Neuronal stem cell (in vitro differentiated cells): ENCODE measurements at regions not wholly inside any gene's neighbourhood (a gene's known extent, or its start where the extent isn't known, plus 50 kb on each side); places are given as distances from the start of the nearest gene placed in this dataset.

ENCODE experiments used
- DNase-seq: peaks from one replicate; pipeline ENCODE4 v3.0.0-alpha.2; 2013; ENCODE audit warnings: low spot score
- H2AFZ ChIP-seq: one replicate; pipeline ENCODE4 v1.6.1; 2013; ENCODE audit warnings: mild to moderate bottlenecking, low read length, inconsistent platforms
- H2AK5ac ChIP-seq: 2 replicates; pipeline ENCODE4 v1.6.1; 2013; ENCODE audit warnings: low read depth, mild to moderate bottlenecking, inconsistent platforms, low read length, moderate library complexity, mixed read lengths
- H2BK120ac ChIP-seq: 2 replicates; pipeline ENCODE4 v1.6.1; 2013; ENCODE audit warnings: low read depth, mild to moderate bottlenecking, inconsistent platforms, low read length, moderate library complexity, mixed read lengths
- H2BK12ac ChIP-seq: one replicate; pipeline ENCODE4 v1.6.1; 2013; ENCODE audit warnings: low read length, inconsistent platforms
- H2BK15ac ChIP-seq: 2 replicates; pipeline ENCODE4 v1.6.1; 2013; ENCODE audit warnings: mild to moderate bottlenecking, low read length, inconsistent platforms, mixed read lengths
- H2BK5ac ChIP-seq: one replicate; pipeline ENCODE4 v1.6.1; 2013; ENCODE audit warnings: inconsistent platforms, mild to moderate bottlenecking, low read length, moderate library complexity
- H3K14ac ChIP-seq: one replicate; pipeline ENCODE4 v1.6.1; 2013; ENCODE audit warnings: low read length, inconsistent platforms
- H3K18ac ChIP-seq: 2 replicates; pipeline ENCODE4 v1.6.1; 2013; ENCODE audit warnings: low read length, inconsistent platforms
- H3K23ac ChIP-seq: 2 replicates; pipeline ENCODE4 v1.6.1; 2013; ENCODE audit warnings: low read depth, mild to moderate bottlenecking, mixed read lengths, low read length, inconsistent platforms; ENCODE audit not compliant: poor library complexity
- H3K27ac ChIP-seq: replicated peaks from 3 replicates; pipeline ENCODE4 v1.5.1; 2013; ENCODE audit warnings: low read length, inconsistent platforms
- H3K27me3 ChIP-seq, 3 experiments: 2 replicates each; pipeline ENCODE4 v1.6.1; 2013; ENCODE audit warnings: low read length in 3 of 3, mild to moderate bottlenecking in 2 of 3, inconsistent platforms in 1 of 3, low read depth in 1 of 3, mixed read lengths in 1 of 3, moderate library complexity in 1 of 3; ENCODE audit not compliant: control insufficient read depth in 3 of 3, insufficient read depth in 3 of 3
- H3K36me3 ChIP-seq, 2 donors: replicated peaks in 1 of 2; 2 replicates each; pipeline ENCODE4 v1.6.1; 2013; ENCODE audit warnings: low read length in 2 of 2; ENCODE audit not compliant: control insufficient read depth in 2 of 2, insufficient read depth in 2 of 2
- H3K4ac ChIP-seq: 2 replicates; pipeline ENCODE4 v1.6.1; 2013; ENCODE audit warnings: inconsistent platforms, mild to moderate bottlenecking, low read length, moderate library complexity
- H3K4me1 ChIP-seq, 2 donors: 1 replicate in 1 of 2; 2 replicates in 1 of 2; pipeline ENCODE4 v1.6.1; 2013; ENCODE audit warnings: low read length in 2 of 2, low read depth in 1 of 2; ENCODE audit not compliant: control insufficient read depth in 2 of 2, insufficient read depth in 1 of 2
- H3K4me2 ChIP-seq: one replicate; pipeline ENCODE4 v1.6.1; 2013; ENCODE audit warnings: mild to moderate bottlenecking, low read length, inconsistent platforms; ENCODE audit not compliant: insufficient read depth, poor library complexity, severe bottlenecking
- H3K4me3 ChIP-seq, 2 donors: 2 replicates each; pipeline ENCODE4 v1.5.1; 2013; ENCODE audit warnings: low read length in 2 of 2, mild to moderate bottlenecking in 2 of 2, inconsistent platforms in 1 of 2, moderate library complexity in 1 of 2
- H3K79me1 ChIP-seq: one replicate; pipeline ENCODE4 v1.6.1; 2013; ENCODE audit warnings: low read depth, mild to moderate bottlenecking, inconsistent platforms, low read length, moderate library complexity
- H3K9ac ChIP-seq: one replicate; pipeline ENCODE4 v1.6.1; 2013; ENCODE audit warnings: mild to moderate bottlenecking, low read depth, low read length, inconsistent platforms; ENCODE audit not compliant: poor library complexity
- H3K9me3 ChIP-seq, 2 donors: replicated peaks in 1 of 2; 2 replicates each; pipeline versions ENCODE3 to v1.6.1; 2013; ENCODE audit warnings: low read length in 2 of 2, mild to moderate bottlenecking in 2 of 2, inconsistent platforms in 1 of 2, low read depth in 1 of 2, mixed read lengths in 1 of 2, moderate library complexity in 1 of 2; ENCODE audit not compliant: control insufficient read depth in 2 of 2, insufficient read depth in 1 of 2
- H4K8ac ChIP-seq: one replicate; pipeline ENCODE4 v1.6.1; 2013; ENCODE audit warnings: low read depth, mild to moderate bottlenecking, inconsistent platforms, low read length, moderate library complexity
- H4K91ac ChIP-seq: one replicate; pipeline ENCODE4 v1.6.1; 2013; ENCODE audit warnings: low read length, low read depth, mild to moderate bottlenecking, inconsistent platforms; ENCODE audit not compliant: poor library complexity
- WGBS, 2 donors: extraction: QIAGEN DNeasy Blood & Tissue Kit; methylation state at CpG; one replicate each; pipeline ENCODE4 v1.1.7; 2013; ENCODE audit warnings: missing lambda C conversion rate in 2 of 2, mixed read lengths in 1 of 2; ENCODE audit not compliant: insufficient read length in 2 of 2, insufficient replicate concordance in 1 of 2; ENCODE audit errors: extremely low coverage in 2 of 2; 5-methylcytosine and 5-hydroxymethylcytosine counted together

DNA sequence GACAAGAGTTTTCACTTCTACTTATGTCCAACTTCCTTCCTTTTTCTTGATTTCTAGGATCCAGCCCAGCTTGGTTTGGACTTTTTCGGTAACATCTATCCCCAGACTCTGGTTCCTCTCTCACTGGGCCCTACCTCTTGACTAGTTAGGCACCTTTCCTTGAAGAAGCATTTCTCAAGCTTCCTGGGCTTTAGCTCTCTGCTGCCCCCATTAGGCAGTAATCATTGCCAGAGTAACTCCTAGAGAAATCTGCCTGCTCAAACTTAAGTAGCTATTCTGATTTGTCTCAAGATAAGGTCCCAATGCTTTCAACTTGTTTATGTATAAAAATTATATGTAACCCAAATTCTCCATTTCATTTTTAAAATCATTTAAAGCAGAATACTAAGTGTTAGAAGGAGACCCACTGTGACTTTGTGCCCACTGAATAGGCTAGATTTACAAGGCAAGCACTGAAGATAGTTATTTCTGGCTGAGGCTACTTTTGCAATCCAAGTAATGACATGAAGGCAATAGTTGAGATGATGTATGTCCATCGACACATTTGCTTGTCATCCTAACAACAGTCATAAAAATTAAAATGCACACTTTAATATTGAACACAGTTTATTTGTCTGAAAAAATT lies 275.0 kb upstream of the G2E3 start:
- no peak overlapping the region for H3K4me2 ChIP-seq
- no peak overlapping the region for H3K4me3 ChIP-seq
- no peak overlapping the region for H2AFZ ChIP-seq
- H2BK120ac ChIP-seq: no peak overlapping the region
- WGBS, 2 donors: no CpG with 5 or more reads among the region's 2 CpGs
- no peak for DNase-seq
- H3K27ac ChIP-seq: no peak overlapping the region
- no peak overlapping the region for H4K8ac ChIP-seq
- no peak overlapping the region for H3K9ac ChIP-seq
- H2BK12ac ChIP-seq: no peak overlapping the region
- H2BK15ac ChIP-seq: no peak overlapping the region
- no peaks in the 10 kb centered on the region for H3K79me1 ChIP-seq
- no peaks in the 10 kb centered on the region for H3K4me1 ChIP-seq
- H3K36me3 ChIP-seq: no peaks in the 10 kb centered on the region
- no peak overlapping the region for H4K91ac ChIP-seq
- H2AK5ac ChIP-seq: no peak overlapping the region
- no peaks in the 10 kb centered on the region for H3K9me3 ChIP-seq
- no peak overlapping the region for H3K14ac ChIP-seq
- H3K23ac ChIP-seq: no peak overlapping the region
- no peak overlapping the region for H3K18ac ChIP-seq
- H3K4ac ChIP-seq: no peak overlapping the region
- H3K27me3 ChIP-seq: no peaks in the 10 kb centered on the region
- H2BK5ac ChIP-seq: no peak overlapping the region

DNA sequence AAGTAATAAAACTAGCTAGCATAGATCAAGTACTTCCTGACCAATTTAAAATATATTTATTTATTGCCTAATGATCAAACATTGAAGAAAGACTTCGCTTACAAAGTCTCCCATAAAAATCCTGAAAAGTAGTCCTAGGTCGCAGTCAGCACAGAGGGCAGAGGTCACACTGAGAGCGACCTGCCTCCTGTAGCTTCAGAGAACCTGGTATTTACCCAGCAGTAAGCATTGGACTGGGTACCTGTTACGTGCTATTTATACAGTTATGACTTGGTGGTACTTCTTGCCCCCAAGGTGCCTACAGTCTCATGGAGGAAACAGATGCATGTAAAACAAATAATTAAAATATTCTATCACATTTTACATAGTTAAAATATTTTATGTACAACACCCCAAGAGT lies 274.1 kb upstream of the G2E3 start:
- Histone ChIP-seq H3K79me1 (no peaks in the 10 kb centered on the region), H2BK15ac (no peak overlapping the region), H3K4me2 (no peak overlapping the region), H4K8ac (no peak overlapping the region), H2BK120ac (no peak overlapping the region), H3K4me3 (no peak overlapping the region), H4K91ac (no peak overlapping the region), H3K14ac (no peak overlapping the region), H3K36me3 (no peaks in the 10 kb centered on the region), H3K4me1 (no peaks in the 10 kb centered on the region), H3K4ac (no peak overlapping the region), H3K27ac (no peak overlapping the region), H3K23ac (no peak overlapping the region), H3K27me3 (no peaks in the 10 kb centered on the region), H2BK12ac (no peak overlapping the region), H2BK5ac (no peak overlapping the region), H2AFZ (no peak overlapping the region), H2AK5ac (no peak overlapping the region), H3K9ac (no peak overlapping the region), H3K9me3 (no peaks in the 10 kb centered on the region), H3K18ac (no peak overlapping the region)
- no peak for DNase-seq
- WGBS, 2 donors: no CpG with 5 or more reads among the region's 4 CpGs

DNA sequence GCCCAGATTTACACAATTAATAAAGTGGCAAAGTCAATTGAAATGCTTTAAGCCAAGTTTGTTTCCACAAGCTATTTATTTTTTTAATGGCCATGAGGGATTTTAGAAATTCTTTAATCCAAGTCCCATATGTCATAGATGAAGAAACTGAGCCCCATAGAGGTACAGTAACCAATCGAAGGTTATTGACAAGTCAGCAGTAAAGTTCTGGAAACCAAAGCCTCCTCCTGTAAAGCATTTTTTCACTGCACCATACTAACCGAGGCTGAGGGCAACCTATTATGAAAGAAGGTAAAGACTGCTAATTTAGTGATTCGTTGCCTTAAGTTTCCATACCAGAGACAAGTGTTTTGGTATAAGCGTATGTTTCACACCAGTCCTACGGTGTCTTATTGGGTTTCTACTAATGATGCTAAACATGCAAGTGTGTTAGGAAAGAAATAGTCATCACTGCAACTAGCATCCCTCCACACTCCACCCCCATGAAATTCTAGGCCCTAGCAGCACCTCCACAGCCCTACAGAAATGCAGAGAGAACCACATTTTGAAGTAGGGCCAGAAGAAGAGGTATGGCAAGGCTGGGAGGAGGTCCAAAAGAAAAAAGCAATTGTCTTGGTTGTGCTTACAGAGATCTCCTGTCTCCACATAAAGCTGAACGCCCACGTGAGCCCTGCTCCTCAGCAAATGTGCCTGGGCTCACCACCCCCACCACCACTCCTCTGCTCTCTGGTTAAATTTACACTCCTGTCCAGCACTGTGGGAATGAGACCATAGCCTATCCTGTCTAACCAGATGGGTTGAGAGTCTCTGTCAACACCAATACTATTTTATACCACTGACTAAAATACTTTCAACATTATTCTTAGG lies 271.1 kb upstream of the G2E3 start:
- H3K9ac ChIP-seq: no peak overlapping the region
- H2BK120ac ChIP-seq: no peak overlapping the region
- no peak overlapping the region for H2BK12ac ChIP-seq
- no peak overlapping the region for H3K4me3 ChIP-seq
- H4K91ac ChIP-seq: no peak overlapping the region
- H3K23ac ChIP-seq: no peak overlapping the region
- H3K4me2 ChIP-seq: no peak overlapping the region
- no peaks in the 10 kb centered on the region for H3K36me3 ChIP-seq
- H2AFZ ChIP-seq: no peak overlapping the region
- no peak overlapping the region for H3K27ac ChIP-seq
- H2BK15ac ChIP-seq: no peak overlapping the region
- no peak overlapping the region for H3K14ac ChIP-seq
- H3K18ac ChIP-seq: no peak overlapping the region
- H3K27me3 ChIP-seq: no peaks in the 10 kb centered on the region
- H4K8ac ChIP-seq: no peak overlapping the region
- no peak overlapping the region for H3K4ac ChIP-seq
- H3K79me1 ChIP-seq: no peaks in the 10 kb centered on the region
- no peak overlapping the region for H2AK5ac ChIP-seq
- no peak overlapping the region for H2BK5ac ChIP-seq
- no CpG with 5 or more reads among the region's 7 CpGs for WGBS, 2 donors
- no peak for DNase-seq
- no peaks in the 10 kb centered on the region for H3K4me1 ChIP-seq
- no peaks in the 10 kb centered on the region for H3K9me3 ChIP-seq

GRCh38 chr14:30290001-30290400 lies 269.0 kb upstream of the G2E3 start:
- H3K23ac ChIP-seq: no peak overlapping the region
- H4K91ac ChIP-seq: no peak overlapping the region
- no peak overlapping the region for H2BK12ac ChIP-seq
- no peak overlapping the region for H3K9ac ChIP-seq
- WGBS, 2 donors: no CpG with 5 or more reads among the region's 3 CpGs
- H3K36me3 ChIP-seq: no peaks in the 10 kb centered on the region
- peaks cover 0 to 2% of the 10 kb centered on the region in 2 donors for H3K4me1 ChIP-seq
- H3K27me3 ChIP-seq: no peaks in the 10 kb centered on the region
- no peaks in the 10 kb centered on the region for H3K9me3 ChIP-seq
- H3K18ac ChIP-seq: no peak overlapping the region
- no peak overlapping the region for H3K27ac ChIP-seq
- H3K4me2 ChIP-seq: no peak overlapping the region
- H3K14ac ChIP-seq: no peak overlapping the region
- no peak for DNase-seq
- H2BK5ac ChIP-seq: no peak overlapping the region
- H3K4me3 ChIP-seq: no peak overlapping the region
- H3K4ac ChIP-seq: no peak overlapping the region
- no peak overlapping the region for H2BK15ac ChIP-seq
- H2BK120ac ChIP-seq: no peak overlapping the region
- H4K8ac ChIP-seq: no peak overlapping the region
- H2AK5ac ChIP-seq: no peak overlapping the region
- H3K79me1 ChIP-seq: no peaks in the 10 kb centered on the region
- H2AFZ ChIP-seq: no peak overlapping the region
